SH-SY5Y (cell line): ENCODE measurements at regions not wholly inside any gene's neighbourhood (a gene's known extent, or its start where the extent isn't known, plus 50 kb on each side); places are given as distances from the start of the nearest gene placed in this dataset.

Experiments
- GATA2 ChIP-seq: IDR thresholded peaks from 2 replicates; pipeline ENCODE4 v1.6.1; 2011; ENCODE audit warnings: mild to moderate bottlenecking, low read depth, low read length
- GATA3 ChIP-seq: IDR thresholded peaks from 2 replicates; pipeline ENCODE4 v1.6.1; 2011; ENCODE audit warnings: low read depth, mild to moderate bottlenecking, low read length, moderate library complexity

DNA sequence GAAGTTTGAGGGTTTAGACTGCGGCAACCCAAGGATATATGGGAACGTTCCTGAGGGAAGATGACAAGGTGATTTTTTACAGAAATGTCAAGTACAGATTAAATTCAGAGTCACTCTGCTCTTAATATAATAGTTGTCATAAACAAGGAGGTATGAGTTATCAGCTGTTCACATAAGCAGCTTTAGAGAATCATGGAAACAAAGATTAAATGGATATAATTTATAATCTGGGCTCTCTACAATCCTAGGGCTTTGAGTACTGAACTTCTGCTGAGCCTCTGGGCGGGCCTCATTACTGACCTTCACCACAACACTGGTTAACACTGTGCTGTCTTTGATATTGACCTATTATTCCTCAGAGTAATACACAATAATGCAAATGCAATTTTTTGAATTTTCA, 577.8 kb downstream of the RPS29 start:
- TF ChIP-seq GATA2 (no peak), GATA3 (no peak)
